ENCODE measurements at regions not wholly inside any gene's neighbourhood (a gene's known extent, or its start where the extent isn't known, plus 50 kb on each side); places are given as distances from the start of the nearest gene placed in this dataset.

DNA sequence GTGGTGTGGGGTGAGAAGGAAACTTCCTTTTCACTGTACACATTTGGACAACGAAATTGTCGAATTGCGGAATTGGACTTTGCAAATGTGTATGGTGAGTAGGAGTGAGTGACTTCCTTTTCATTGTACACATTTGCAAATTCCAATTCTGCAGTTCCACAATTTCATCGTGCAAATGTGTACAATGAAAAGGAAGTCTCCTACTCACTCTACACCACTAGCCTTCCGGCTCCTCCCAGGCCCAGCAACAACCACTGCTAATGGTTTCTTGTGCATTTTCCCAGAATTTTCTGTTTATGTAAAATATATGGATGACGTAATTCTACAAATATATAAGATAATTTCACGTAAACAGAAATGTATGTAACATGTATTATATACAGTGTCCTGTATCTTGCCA is 118.5 kb downstream of the ARL4A start:
- 75% methylated on average over 7 of the region's 7 CpGs for WGBS

GRCh38 chr7:12809476-12809875 is 122.0 kb downstream of the ARL4A start:
- no peaks in the 10 kb centered on the region for H3K36me3 ChIP-seq (ENCODE audit: control insufficient read depth in 4 of 4, insufficient read depth in 3 of 4, low read depth in 1 of 4, low read length in 3 of 4)
- no peak overlapping the region for H3K4me3 ChIP-seq (ENCODE audit: low read depth in 1 of 3, low read length in 3 of 3)
- no peaks in the 10 kb centered on the region for H3K27me3 ChIP-seq (ENCODE audit: control insufficient read depth in 4 of 4, insufficient read depth in 4 of 4, low read length in 3 of 4)
- H3K9me3 ChIP-seq (ENCODE audit: control insufficient read depth in 4 of 4, low read length in 3 of 4): no peaks in the 10 kb centered on the region
- DNase-seq (ENCODE audit: low spot score): no peak
- TF ChIP-seq YY1 (IDR thresholded peaks at IDR 0.05) (no peak), ZBTB33 (IDR thresholded peaks at IDR 0.05) (no peak)
- no peaks in the 10 kb centered on the region for H3K4me1 ChIP-seq (ENCODE audit: control insufficient read depth in 4 of 4, insufficient read depth in 4 of 4, low read length in 3 of 4)
- H3K27ac ChIP-seq (ENCODE audit: low read depth in 1 of 2, low read length in 2 of 2): no peak overlapping the region
- no peak overlapping the region for H3K9ac ChIP-seq (ENCODE audit: low read depth in 1 of 2, low read length in 2 of 2)
- WGBS: 58% methylated on average over 5 of the region's 5 CpGs

More for the DNA sequence above, 118.5 kb downstream of the ARL4A start:
- Histone ChIP-seq H3K9me3 (ENCODE audit: control insufficient read depth in 4 of 4, low read length in 3 of 4) (no peaks in the 10 kb centered on the region), H3K4me3 (ENCODE audit: low read depth in 1 of 3, low read length in 3 of 3) (no peak overlapping the region), H3K27me3 (ENCODE audit: control insufficient read depth in 4 of 4, insufficient read depth in 4 of 4, low read length in 3 of 4) (no peaks in the 10 kb centered on the region), H3K4me1 (ENCODE audit: control insufficient read depth in 4 of 4, insufficient read depth in 4 of 4, low read length in 3 of 4) (no peaks in the 10 kb centered on the region), H3K36me3 (ENCODE audit: control insufficient read depth in 4 of 4, insufficient read depth in 3 of 4, low read depth in 1 of 4, low read length in 3 of 4) (no peaks in the 10 kb centered on the region), H3K9ac (ENCODE audit: low read depth in 1 of 2, low read length in 2 of 2) (no peak overlapping the region), H3K27ac (ENCODE audit: low read depth in 1 of 2, low read length in 2 of 2) (no peak overlapping the region)
- DNase-seq (ENCODE audit: low spot score): no peak
- TF ChIP-seq SP1 (IDR thresholded peaks at IDR 0.05) (no peak), MAX (IDR thresholded peaks at IDR 0.05) (no peak), GABPA (IDR thresholded peaks at IDR 0.05 in 1 of 2, conservative IDR thresholded peaks at IDR 0.05 in 1 of 2) (no peak), EGR1 (IDR thresholded peaks at IDR 0.05; ENCODE audit: low read depth in 2 of 2) (no peak), JUND (IDR thresholded peaks at IDR 0.05) (no peak), FOXA1 (IDR thresholded peaks at IDR 0.05) (no peak), HNF4G (IDR thresholded peaks at IDR 0.05) (no peak), RAD21 (IDR thresholded peaks at IDR 0.05) (no peak), YY1 (IDR thresholded peaks at IDR 0.05) (no peak), TAF1 (conservative IDR thresholded peaks at IDR 0.05) (no peak)
- TF ChIP-seq, protein P1, sequence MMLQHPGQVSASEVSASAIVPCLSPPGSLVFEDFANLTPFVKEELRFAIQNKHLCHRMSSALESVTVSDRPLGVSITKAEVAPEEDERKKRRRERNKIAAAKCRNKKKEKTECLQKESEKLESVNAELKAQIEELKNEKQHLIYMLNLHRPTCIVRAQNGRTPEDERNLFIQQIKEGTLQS (IDR thresholded peaks at IDR 0.05): no peak

GRCh38 chr7:12812111-12812510 is 124.7 kb downstream of the ARL4A start:
- no peaks in the 10 kb centered on the region for H3K4me1 ChIP-seq (ENCODE audit: control insufficient read depth in 4 of 4, insufficient read depth in 4 of 4, low read length in 3 of 4)
- TF ChIP-seq EGR1 (IDR thresholded peaks at IDR 0.05; ENCODE audit: low read depth in 2 of 2): no peak
- TF ChIP-seq RXRA (IDR thresholded peaks at IDR 0.05): no peak
- TF ChIP-seq CTCF (IDR thresholded peaks at IDR 0.05; ENCODE audit: low read depth, low read length, missing input control): no peak
- TF ChIP-seq, protein P1 (IDR thresholded peaks at IDR 0.05): no peak
- TF ChIP-seq RAD21 (IDR thresholded peaks at IDR 0.05): no peak
- TF ChIP-seq HNF4A (conservative IDR thresholded peaks at IDR 0.05): no peak
- no peak for TF ChIP-seq FOXA1 (IDR thresholded peaks at IDR 0.05)
- no peak for TF ChIP-seq ZBTB33 (IDR thresholded peaks at IDR 0.05)
- no peak for TF ChIP-seq HNF4G (IDR thresholded peaks at IDR 0.05)
- no peak for TF ChIP-seq TAF1 (conservative IDR thresholded peaks at IDR 0.05)
- H3K9me3 ChIP-seq (ENCODE audit: control insufficient read depth in 4 of 4, low read length in 3 of 4): no peaks in the 10 kb centered on the region
- DNase-seq (ENCODE audit: low spot score): no peak
- WGBS: 82% methylated on average over 4 of the region's 4 CpGs
- H3K4me3 ChIP-seq (ENCODE audit: low read depth in 1 of 3, low read length in 3 of 3): no peak overlapping the region
- H3K9ac ChIP-seq (ENCODE audit: low read depth in 1 of 2, low read length in 2 of 2): no peak overlapping the region
- no peaks in the 10 kb centered on the region for H3K36me3 ChIP-seq (ENCODE audit: control insufficient read depth in 4 of 4, insufficient read depth in 3 of 4, low read depth in 1 of 4, low read length in 3 of 4)
- no peak overlapping the region for H3K27ac ChIP-seq (ENCODE audit: low read depth in 1 of 2, low read length in 2 of 2)
- no peaks in the 10 kb centered on the region for H3K27me3 ChIP-seq (ENCODE audit: control insufficient read depth in 4 of 4, insufficient read depth in 4 of 4, low read length in 3 of 4)

All from liver (tissue), 8 donors.